Small intestine (tissue), 7 donors: ENCODE measurements at regions not wholly inside any gene's neighbourhood (a gene's known extent, or its start where the extent isn't known, plus 50 kb on each side); places are given as distances from the start of the nearest gene placed in this dataset.

ENCODE experiments used
- DNase-seq, 2 donors: peaks; one replicate each; pipeline versions ENCODE4 v3.0.0 to v3.0.0-alpha.2; 2013
- FAIRE-seq: peaks from 2 replicates; lab custom pipeline; 2012; peaks lifted over from hg19 to GRCh38; lab: Jason Lieb, UNC
- H3K27ac ChIP-seq, 3 donors: one replicate each; pipeline ENCODE4 v1.5.1; 2013; ENCODE audit warnings: low read length in 2 of 3, mild to moderate bottlenecking in 2 of 3, control low read depth in 1 of 3, inconsistent platforms in 1 of 3, low read depth in 1 of 3, moderate library complexity in 1 of 3
- H3K27me3 ChIP-seq, 3 donors: one replicate each; pipeline ENCODE4 v1.6.1; 2013; ENCODE audit warnings: low read length in 3 of 3, inconsistent platforms in 1 of 3; ENCODE audit not compliant: control insufficient read depth in 3 of 3, insufficient read depth in 3 of 3
- H3K36me3 ChIP-seq, 3 donors: one replicate each; pipeline ENCODE4 v1.6.1; 2013; ENCODE audit warnings: low read length in 3 of 3, inconsistent platforms in 1 of 3, low read depth in 1 of 3, mild to moderate bottlenecking in 1 of 3, moderate library complexity in 1 of 3; ENCODE audit not compliant: control insufficient read depth in 3 of 3, insufficient read depth in 2 of 3
- H3K4me1 ChIP-seq, 3 donors: one replicate each; pipeline ENCODE4 v1.6.1; 2013; ENCODE audit warnings: low read length in 2 of 3, inconsistent platforms in 1 of 3, low read depth in 1 of 3, mild to moderate bottlenecking in 1 of 3, moderate library complexity in 1 of 3; ENCODE audit not compliant: control insufficient read depth in 3 of 3, insufficient read depth in 2 of 3
- H3K4me3 ChIP-seq, 3 donors: one replicate each; pipeline ENCODE4 v1.5.1; 2013; ENCODE audit warnings: low read length in 3 of 3, control low read depth in 1 of 3, inconsistent platforms in 1 of 3, low read depth in 1 of 3, mild to moderate bottlenecking in 1 of 3, moderate library complexity in 1 of 3
- H3K9me3 ChIP-seq, 2 donors: one replicate each; pipeline ENCODE4 v1.6.1; 2013; ENCODE audit warnings: low read depth in 1 of 2, low read length in 1 of 2; ENCODE audit not compliant: control insufficient read depth in 2 of 2, insufficient read depth in 1 of 2
- WGBS, 3 donors: extraction: QIAGEN DNeasy Blood & Tissue Kit; methylation state at CpG; one replicate each; pipeline ENCODE4 v1.1.7; 2013; 5-methylcytosine and 5-hydroxymethylcytosine counted together
- donor health status: healthy with polysubstance abuse.
- donor health status: control.
- donor health status: control.
- donor health status: Bipolar disorder and iron deficiency.
- donor health status: healthy.

GRCh38 chr11:92071660-92072059, 153.0 kb upstream of the FAT3 start:
- FAIRE-seq = no peak

DNA sequence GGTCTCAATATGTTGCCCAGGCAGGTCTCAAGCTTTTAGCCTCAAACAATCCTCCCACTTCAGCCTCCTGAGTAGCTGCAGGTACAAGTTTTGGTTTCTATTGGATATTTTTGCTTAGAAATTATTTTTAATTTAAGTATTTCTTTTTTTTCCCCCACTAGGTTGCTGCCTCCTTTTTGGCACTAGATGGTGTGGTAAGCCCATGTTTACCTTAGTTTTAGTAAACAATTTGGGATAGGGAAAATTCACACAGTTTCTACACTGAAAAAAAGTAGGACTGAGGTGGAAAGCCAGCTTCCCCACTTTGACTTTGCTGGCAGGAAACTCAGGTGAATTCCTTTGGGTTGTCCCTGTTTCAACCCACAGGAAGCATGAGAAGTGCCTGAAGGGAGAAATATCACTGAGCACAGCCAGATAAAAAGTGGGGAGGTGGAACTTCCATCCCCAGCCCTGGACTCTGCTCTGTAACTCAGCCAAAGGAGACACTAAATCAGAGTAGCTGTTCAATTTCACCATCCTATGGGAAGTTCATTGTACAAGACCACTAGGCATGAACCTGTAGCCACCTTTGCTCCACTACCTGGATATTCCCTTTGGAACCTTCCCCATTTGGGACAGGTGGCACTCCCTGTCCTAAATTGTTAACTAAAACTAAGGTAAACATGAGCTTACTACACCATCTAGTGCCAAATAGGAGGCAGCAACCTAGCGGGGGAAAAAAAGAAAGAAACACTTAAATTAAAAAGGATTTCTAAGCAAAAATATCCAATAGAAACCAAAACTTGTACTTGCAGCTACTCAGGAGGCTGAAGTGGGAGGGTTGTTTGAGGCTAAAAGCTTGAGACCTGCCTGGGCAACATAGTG, 154.4 kb upstream of the FAT3 start:
- FAIRE-seq = no peak
- Histone ChIP-seq H3K36me3 (no peaks in the 10 kb centered on the region), H3K4me1 (no peaks in the 10 kb centered on the region), H3K27ac (no peak overlapping the region), H3K4me3 (no peak overlapping the region), H3K9me3 (peaks cover 0 to 9% of the 10 kb centered on the region in 2 donors), H3K27me3 (no peaks in the 10 kb centered on the region)
- no peak for DNase-seq
- WGBS, 3 donors = 86 to 91% (median 87%) methylated on average over 1 of the region's 1 CpG

More at GRCh38 chr11:92071660-92072059, 153.0 kb upstream of the FAT3 start:
- H3K27ac ChIP-seq = no peak overlapping the region
- no peaks in the 10 kb centered on the region for H3K36me3 ChIP-seq
- H3K4me1 ChIP-seq = no peaks in the 10 kb centered on the region
- H3K9me3 ChIP-seq = peaks cover 0 to 9% of the 10 kb centered on the region in 2 donors
- no peak for DNase-seq
- H3K4me3 ChIP-seq = no peak overlapping the region
- H3K27me3 ChIP-seq = no peaks in the 10 kb centered on the region

DNA sequence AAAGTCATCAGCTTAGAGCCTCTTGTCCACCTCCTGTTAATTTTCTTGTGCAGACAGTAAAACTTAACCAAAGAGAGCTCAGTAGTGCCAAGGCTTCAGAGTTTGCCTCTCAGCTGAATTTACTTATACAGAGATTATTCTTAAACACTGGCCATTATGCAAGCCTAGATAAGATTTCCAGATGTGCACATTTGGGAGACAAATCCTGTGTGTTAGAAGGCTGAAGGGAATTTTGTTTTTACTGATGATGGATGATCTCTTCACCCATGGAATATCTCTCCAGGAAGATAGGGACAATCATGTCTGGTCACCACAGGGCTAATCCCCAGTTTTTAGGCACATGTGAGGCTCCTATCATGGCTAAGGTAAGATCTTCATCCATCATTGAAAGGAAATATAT, 157.6 kb upstream of the FAT3 start:
- DNase-seq (no peak), FAIRE-seq (no peak)
- Histone ChIP-seq H3K27me3 (no peaks in the 10 kb centered on the region), H3K4me1 (no peaks in the 10 kb centered on the region), H3K36me3 (no peaks in the 10 kb centered on the region), H3K27ac (no peak overlapping the region), H3K9me3 (peaks cover 0 to 5% of the 10 kb centered on the region in 2 donors), H3K4me3 (no peak overlapping the region)

GRCh38 chr11:92061456-92062062, 163.1 kb upstream of the FAT3 start:
- FAIRE-seq = no peak
- WGBS, 3 donors = 58 to 68% (median 66%) methylated on average over 3 of the region's 3 CpGs
- Histone ChIP-seq H3K27ac (no peak overlapping the region), H3K4me1 (no peaks in the 10 kb centered on the region), H3K4me3 (no peak overlapping the region), H3K9me3 (no peaks in the 10 kb centered on the region), H3K27me3 (no peaks in the 10 kb centered on the region), H3K36me3 (no peaks in the 10 kb centered on the region)
- no peak for DNase-seq

GRCh38 chr11:92057849-92058442, 166.7 kb upstream of the FAT3 start:
- Histone ChIP-seq H3K4me1 (no peaks in the 10 kb centered on the region), H3K4me3 (no peak overlapping the region), H3K27me3 (no peaks in the 10 kb centered on the region), H3K27ac (no peak overlapping the region), H3K9me3 (no peaks in the 10 kb centered on the region), H3K36me3 (no peaks in the 10 kb centered on the region)
- DNase-seq (no peak), FAIRE-seq (no peak)
- 42 to 54% (median 46%) methylated on average over 2 of the region's 2 CpGs for WGBS, 3 donors

GRCh38 chr11:92053216-92053615, 171.4 kb upstream of the FAT3 start:
- FAIRE-seq = no peak

DNA sequence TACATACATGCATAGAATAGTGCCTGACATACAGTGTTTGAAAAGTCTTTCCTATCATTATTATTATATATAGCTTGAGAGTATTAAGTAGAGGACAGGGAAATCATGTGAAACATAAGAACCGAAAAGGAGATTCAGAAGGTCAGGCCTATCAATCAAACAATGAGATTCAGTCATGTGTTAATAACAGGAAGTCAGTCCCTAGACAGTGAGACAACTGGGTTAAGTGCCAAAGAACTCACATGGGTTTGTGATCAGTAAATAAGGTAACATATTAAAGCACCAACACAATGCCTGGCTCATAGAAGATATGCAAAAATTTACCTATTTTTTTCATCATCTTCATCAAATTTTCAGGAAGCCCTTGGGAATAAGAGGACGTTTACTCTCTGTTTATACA, 174.3 kb upstream of the FAT3 start:
- no peak overlapping the region for H3K27ac ChIP-seq
- H3K36me3 ChIP-seq = no peaks in the 10 kb centered on the region
- no peaks in the 10 kb centered on the region for H3K9me3 ChIP-seq
- H3K4me1 ChIP-seq = no peaks in the 10 kb centered on the region
- H3K4me3 ChIP-seq = no peak overlapping the region
- H3K27me3 ChIP-seq = no peaks in the 10 kb centered on the region
- 57 to 58% (median 57%) methylated on average over 2 of the region's 2 CpGs for WGBS, 3 donors
- FAIRE-seq (no peak), DNase-seq (no peak)

More at GRCh38 chr11:92053216-92053615, 171.4 kb upstream of the FAT3 start:
- Histone ChIP-seq H3K4me3 (no peak overlapping the region), H3K27ac (no peak overlapping the region), H3K27me3 (no peaks in the 10 kb centered on the region), H3K4me1 (no peaks in the 10 kb centered on the region), H3K36me3 (no peaks in the 10 kb centered on the region), H3K9me3 (no peaks in the 10 kb centered on the region)
- DNase-seq = no peak

GRCh38 chr11:92048415-92048814, 176.2 kb upstream of the FAT3 start:
- no peak overlapping the region for H3K4me3 ChIP-seq
- no peaks in the 10 kb centered on the region for H3K4me1 ChIP-seq
- DNase-seq (no peak), FAIRE-seq (no peak)
- no peak overlapping the region for H3K27ac ChIP-seq
- WGBS, 3 donors = 5 to 12% (median 6%) methylated on average over 1 of the region's 1 CpG
- H3K27me3 ChIP-seq = no peaks in the 10 kb centered on the region
- H3K9me3 ChIP-seq = no peaks in the 10 kb centered on the region
- no peaks in the 10 kb centered on the region for H3K36me3 ChIP-seq
